ENCODE measurements at regions not wholly inside any gene's neighbourhood (a gene's known extent, or its start where the extent isn't known, plus 50 kb on each side); places are given as distances from the start of the nearest gene placed in this dataset.

- no peak for DNase-seq (ENCODE audit: low spot score, unreplicated experiment)
- H3K36me3 Mint-ChIP-seq (ENCODE audit: insufficient read depth), result no peaks in the 10 kb centered on the region
- H3K27ac Mint-ChIP-seq, result no peak overlapping the region
- no peaks in the 10 kb centered on the region for H3K4me1 Mint-ChIP-seq (ENCODE audit: low read depth)
- no peaks in the 10 kb centered on the region for H3K9me3 Mint-ChIP-seq (ENCODE audit: low read depth)
- TF ChIP-seq CTCF (IDR thresholded peaks at IDR 0.05; ENCODE audit: unreplicated experiment), result no peak
- H3K27me3 Mint-ChIP-seq, result peaks cover 13% of the 10 kb centered on the region
- H3K4me3 Mint-ChIP-seq (ENCODE audit: low read depth), result no peak overlapping the region
These were observed 209.7 kb downstream of the ASB1 start for GRCh38 chr2:238636269-238637073.

GRCh38 chr2:238638100-238638981 lies 209.5 kb upstream of the TWIST2 start:
- Mint-ChIP-seq H3K4me1 (ENCODE audit: low read depth) (no peaks in the 10 kb centered on the region), H3K36me3 (ENCODE audit: insufficient read depth) (no peaks in the 10 kb centered on the region), H3K9me3 (ENCODE audit: low read depth) (no peaks in the 10 kb centered on the region), H3K27ac (no peak overlapping the region), H3K4me3 (ENCODE audit: low read depth) (no peak overlapping the region), H3K27me3 (peaks cover 13% of the 10 kb centered on the region)
- no peak for TF ChIP-seq CTCF (IDR thresholded peaks at IDR 0.05; ENCODE audit: unreplicated experiment)
- no peak for DNase-seq (ENCODE audit: low spot score, unreplicated experiment)

GRCh38 chr2:238638982-238639628 lies 208.8 kb upstream of the TWIST2 start:
- no peak for TF ChIP-seq CTCF (IDR thresholded peaks at IDR 0.05; ENCODE audit: unreplicated experiment)
- Mint-ChIP-seq H3K4me3 (ENCODE audit: low read depth) (no peak overlapping the region), H3K36me3 (ENCODE audit: insufficient read depth) (no peaks in the 10 kb centered on the region), H3K4me1 (ENCODE audit: low read depth) (no peaks in the 10 kb centered on the region), H3K27ac (no peak overlapping the region), H3K9me3 (ENCODE audit: low read depth) (no peaks in the 10 kb centered on the region), H3K27me3 (peaks cover 13% of the 10 kb centered on the region)
- DNase-seq (ENCODE audit: low spot score, unreplicated experiment), result no peak

- TF ChIP-seq CTCF (IDR thresholded peaks at IDR 0.05; ENCODE audit: unreplicated experiment), result no peak
- no peaks in the 10 kb centered on the region for H3K9me3 Mint-ChIP-seq (ENCODE audit: low read depth)
- DNase-seq (ENCODE audit: low spot score, unreplicated experiment), result no peak
- no peaks in the 10 kb centered on the region for H3K36me3 Mint-ChIP-seq (ENCODE audit: insufficient read depth)
- H3K27ac Mint-ChIP-seq, result no peak overlapping the region
- H3K4me3 Mint-ChIP-seq (ENCODE audit: low read depth), result no peak overlapping the region
- peaks cover 9% of the 10 kb centered on the region for H3K27me3 Mint-ChIP-seq
- no peaks in the 10 kb centered on the region for H3K4me1 Mint-ChIP-seq (ENCODE audit: low read depth)
These were observed 207.4 kb upstream of the TWIST2 start for GRCh38 chr2:238640486-238640885.

GRCh38 chr2:238642973-238643372 lies 204.9 kb upstream of the TWIST2 start:
- H3K36me3 Mint-ChIP-seq (ENCODE audit: insufficient read depth), result no peaks in the 10 kb centered on the region
- DNase-seq (ENCODE audit: low spot score, unreplicated experiment), result no peak
- H3K4me3 Mint-ChIP-seq (ENCODE audit: low read depth), result no peak overlapping the region
- no peak overlapping the region for H3K27ac Mint-ChIP-seq
- no peaks in the 10 kb centered on the region for H3K4me1 Mint-ChIP-seq (ENCODE audit: low read depth)
- no peaks in the 10 kb centered on the region for H3K9me3 Mint-ChIP-seq (ENCODE audit: low read depth)
- TF ChIP-seq CTCF (IDR thresholded peaks at IDR 0.05; ENCODE audit: unreplicated experiment), result no peak
- H3K27me3 Mint-ChIP-seq, result peaks cover 5% of the 10 kb centered on the region
